Right lobe of liver (tissue), 6 donors: ENCODE measurements at regions not wholly inside any gene's neighbourhood (a gene's known extent, or its start where the extent isn't known, plus 50 kb on each side); places are given as distances from the start of the nearest gene placed in this dataset.

ENCODE experiments used
- ATAC-seq, 4 donors: fragments of 200-7000 bp; cut with Tn5 transposase; one replicate each; pipeline ENCODE4 v1.9.1; 2020; ENCODE audit warnings: mild to moderate bottlenecking in 4 of 4, moderate library complexity in 4 of 4
- DNase-seq, 3 donors: peaks; one replicate each; pipeline ENCODE4 v3.0.0-alpha.2; 2020
- H3K27ac ChIP-seq, 3 donors: fragments of 200-600 bp; one replicate each; pipeline ENCODE4 v1.8.0; 2022
- H3K27me3 ChIP-seq, 2 donors: fragments of 200-600 bp; one replicate each; pipeline ENCODE4 v1.8.0; 2022
- H3K36me3 ChIP-seq, 4 donors: fragments of 200-600 bp; sonication (generic) in 1 of 4; one replicate each; pipeline versions ENCODE4 v1.5.1 to v1.8.0; 2017 to 2022; ENCODE audit warnings: control low read depth in 1 of 4
- H3K4me1 ChIP-seq, 4 donors: fragments of 200-600 bp; sonication (generic) in 1 of 4; one replicate each; pipeline versions ENCODE4 v1.5.1 to v1.8.0; 2017 to 2022; ENCODE audit warnings: control low read depth in 1 of 4
- H3K4me3 ChIP-seq, 3 donors: fragments of 200-600 bp; one replicate each; pipeline ENCODE4 v1.8.0; 2022
- H3K9me3 ChIP-seq, 4 donors: fragments of 200-600 bp; sonication (generic) in 1 of 4; one replicate each; pipeline versions ENCODE4 v1.5.1 to v1.8.0; 2017 to 2022; ENCODE audit warnings: control low read depth in 1 of 4
- CTCF ChIP-seq, 4 donors: fragments of 200-600 bp in 3 of 4; fragments of 450-650 bp in 1 of 4; IDR thresholded peaks; one replicate each; pipeline versions ENCODE4 v1.5.1 to v1.8.0; 2016 to 2022; ENCODE audit warnings: antibody characterized with exemption in 4 of 4, mild to moderate bottlenecking in 2 of 4
- POLR2A ChIP-seq: fragments of 450-650 bp; IDR thresholded peaks from one replicate; pipeline ENCODE4 v1.6.1; 2017; ENCODE audit warnings: antibody characterized with exemption, mild to moderate bottlenecking
- WGBS: methylation state at CpG from one replicate; pipeline ENCODE4 v1.1.6; 2018; ENCODE audit warnings: low coverage, low lambda C conversion rate; ENCODE audit not compliant: insufficient coverage; ENCODE audit errors: missing lambda C conversion rate; 5-methylcytosine and 5-hydroxymethylcytosine counted together
- intact Hi-C, 2 donors: fragments of 100-400 bp; cut with DNase I; formaldehyde crosslinking; loops; one replicate each; pipeline versions ENCODE4 v1.11.2 to v1.14.1; 2022
- donor health status: DM: no; HTN: yes; CAD: no.
- donor health status: DM: no; HTN: no; CAD: no.
- donor health status: DM: no; HTN: no; CAD: no.
- donor health status: DM: no; HTN: yes; CAD: no.
- donor health status: DM: no; HTN: yes; CAD: no.

DNA sequence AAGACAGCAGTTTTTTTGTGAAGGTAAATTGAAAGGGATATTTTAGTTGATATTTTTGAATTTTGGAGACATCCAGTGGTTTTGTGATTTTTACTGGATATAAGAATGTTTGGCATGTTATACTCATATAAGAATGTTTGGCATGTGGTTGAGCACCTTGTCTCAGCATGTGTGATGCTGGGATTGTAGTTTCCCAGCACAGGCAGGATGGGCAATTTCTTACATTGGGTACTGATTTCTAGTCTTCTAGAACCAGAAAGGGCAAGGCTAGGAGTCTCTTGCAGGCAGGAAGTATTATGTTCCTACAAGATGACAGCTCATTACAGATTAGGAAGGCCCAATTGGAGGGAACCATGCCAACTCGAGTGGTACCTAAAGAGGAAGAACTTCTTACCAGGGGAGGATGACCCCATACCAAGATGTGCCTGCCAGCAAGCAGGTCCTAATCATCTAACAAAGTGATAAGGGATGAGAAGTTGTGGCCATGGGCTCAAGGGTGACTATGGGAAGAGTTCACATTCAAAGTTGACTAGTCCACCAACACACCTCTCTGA is 377.8 kb downstream of the UTRN start:
- ATAC-seq (no peak), DNase-seq (no peak)
- WGBS, result 40% methylated on average over 1 of the region's 1 CpG
- H3K36me3 ChIP-seq, result no peaks in the 10 kb centered on the region
- peaks cover 0 to 53% (median 5%) of the 10 kb centered on the region in 4 donors for H3K4me1 ChIP-seq
- no peak overlapping the region for H3K4me3 ChIP-seq
- intact Hi-C loops, result no loop called here
- TF ChIP-seq CTCF (IDR thresholded peaks at IDR 0.05), result no peak
- no peaks in the 10 kb centered on the region for H3K27me3 ChIP-seq
- H3K9me3 ChIP-seq, result no peaks in the 10 kb centered on the region
- no peak overlapping the region for H3K27ac ChIP-seq

- WGBS, result 27% methylated on average over 4 of the region's 4 CpGs
- TF ChIP-seq CTCF (IDR thresholded peaks at IDR 0.05) (no peak), POLR2A (no peak)
- intact Hi-C loops, result no loop called here
- peak overlapping the region in 2 of 3 donors; percentile 1 to 17 for H3K4me3 ChIP-seq
- H3K4me1 ChIP-seq, result peaks cover 0 to 49% (median 5%) of the 10 kb centered on the region in 4 donors
- DNase-seq, result no peak
- no peaks in the 10 kb centered on the region for H3K9me3 ChIP-seq
- ATAC-seq, result peak in 3 of 4 donors; percentile 44 to 72 (median 51)
- no peaks in the 10 kb centered on the region for H3K27me3 ChIP-seq
- no peaks in the 10 kb centered on the region for H3K36me3 ChIP-seq
- H3K27ac ChIP-seq, result peak overlapping the region in 2 of 3 donors; percentile 63
Observed at GRCh38 chr6:144664281-144664680, 379.1 kb downstream of the UTRN start.

DNA sequence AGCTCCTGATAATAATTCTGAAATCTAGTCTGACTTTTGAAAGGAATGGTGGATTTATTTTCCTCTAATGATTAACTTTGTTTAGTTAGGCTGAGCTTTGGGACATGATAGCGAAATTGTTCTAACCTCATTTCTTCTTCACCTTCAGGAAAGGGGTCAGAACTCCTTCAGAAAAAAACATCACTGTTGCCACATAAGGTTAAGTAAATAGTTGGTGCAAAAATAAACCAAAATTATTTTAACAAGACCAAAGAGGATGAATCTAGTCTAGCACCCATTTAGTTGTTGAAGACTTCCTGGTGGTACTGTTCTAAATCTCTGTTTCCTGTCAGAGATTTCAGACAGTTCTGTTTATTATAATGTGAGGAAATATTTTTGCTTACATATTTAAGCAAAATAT is 379.8 kb downstream of the UTRN start:
- ATAC-seq (peak; percentile 23 to 78 (median 50)), DNase-seq (no peak)
- Histone ChIP-seq H3K27me3 (no peaks in the 10 kb centered on the region), H3K36me3 (no peaks in the 10 kb centered on the region), H3K27ac (peak overlapping the region in 2 of 3 donors; percentile 63), H3K4me3 (peak overlapping the region in 2 of 3 donors; percentile 1 to 17), H3K4me1 (peaks cover 0 to 43% (median 5%) of the 10 kb centered on the region in 4 donors), H3K9me3 (no peaks in the 10 kb centered on the region)
- intact Hi-C loops, result no loop called here
- WGBS, result 36% methylated on average over 1 of the region's 1 CpG
- TF ChIP-seq POLR2A (no peak), CTCF (IDR thresholded peaks at IDR 0.05) (no peak)

DNA sequence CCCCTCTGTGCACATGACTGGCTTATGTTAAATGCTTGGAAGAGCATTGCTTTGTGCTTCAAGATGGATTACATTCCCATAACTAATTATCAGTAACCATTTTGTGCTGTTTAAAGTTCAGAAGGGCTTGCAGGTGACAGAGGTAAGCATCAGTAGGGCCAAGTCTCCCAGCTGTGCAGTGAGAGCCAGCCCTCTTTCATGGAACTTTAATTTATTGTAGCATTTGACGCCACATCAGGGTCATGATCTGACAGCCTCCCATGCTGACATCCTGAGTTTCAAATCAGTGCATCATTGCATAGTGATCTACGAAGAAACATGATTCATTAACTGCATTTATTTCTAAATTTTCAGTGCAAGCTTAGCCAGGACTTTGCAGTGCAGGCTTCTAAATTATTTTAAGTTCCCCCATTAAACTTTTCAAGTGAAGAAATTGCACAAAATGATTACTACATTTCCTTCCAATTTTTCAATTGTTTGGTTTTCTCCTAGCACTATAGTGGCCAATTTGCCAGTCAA is 380.9 kb downstream of the UTRN start:
- H3K4me3 ChIP-seq, result no peak overlapping the region
- H3K4me1 ChIP-seq, result peaks cover 0 to 36% (median 5%) of the 10 kb centered on the region in 4 donors
- H3K27me3 ChIP-seq, result no peaks in the 10 kb centered on the region
- DNase-seq, result no peak
- H3K27ac ChIP-seq, result peak overlapping the region in 1 of 3 donors; percentile 63
- ATAC-seq, result no peak
- 96% methylated on average over 2 of the region's 2 CpGs for whole genome bisulfite sequencing
- H3K36me3 ChIP-seq, result no peaks in the 10 kb centered on the region
- TF ChIP-seq CTCF (IDR thresholded peaks at IDR 0.05) (no peak), POLR2A (no peak)
- no peaks in the 10 kb centered on the region for H3K9me3 ChIP-seq
- intact Hi-C loops, result no loop called here
